GM13977 (cell line): ENCODE measurements at regions not wholly inside any gene's neighbourhood (a gene's known extent, or its start where the extent isn't known, plus 50 kb on each side); places are given as distances from the start of the nearest gene placed in this dataset.

ENCODE experiments used
- DNase-seq: peaks from one replicate; pipeline ENCODE4 v3.0.0; 2012; ENCODE audit warnings: low spot score
- CTCF ChIP-seq: IDR thresholded peaks from 2 replicates; pipeline ENCODE4 v1.5.1; 2012; ENCODE audit warnings: mild to moderate bottlenecking, control low read depth; ENCODE audit not compliant: insufficient read depth; ENCODE audit errors: extremely low read depth, missing control alignments
- in situ Hi-C: fragments of 300-500 bp; cut with MboI; formaldehyde crosslinking; loops from one replicate; pipeline ENCODE4 v1.12.0; 2022; ENCODE audit warnings: low sequenced_read_pairs, low pct_unique_long_range_greater_than_20kb, mixed read lengths, inconsistent platforms; ENCODE audit not compliant: unreplicated experiment

GRCh38 chr2:61675204-61675603 is 137.0 kb upstream of the XPO1 start:
- DNase-seq: no peak
- in situ Hi-C loops: no loop called here
- TF ChIP-seq CTCF: no peak

GRCh38 chr2:61671561-61672315 is 133.6 kb upstream of the XPO1 start:
- in situ Hi-C loops: no loop called here
- no peak for TF ChIP-seq CTCF

GRCh38 chr2:61670591-61671501 is 132.7 kb upstream of the XPO1 start:
- TF ChIP-seq CTCF: no peak
- DNase-seq: peak; percentile 28
- in situ Hi-C loops: no loop called here

More at GRCh38 chr2:61671561-61672315, 133.6 kb upstream of the XPO1 start:
- DNase-seq: no peak

GRCh38 chr2:61664190-61664589 is 126.0 kb upstream of the XPO1 start:
- in situ Hi-C loops: no loop called here
- TF ChIP-seq CTCF: no peak
- DNase-seq: no peak

- in situ Hi-C loops: no loop called here
- TF ChIP-seq CTCF: no peak
- no peak for DNase-seq
These were observed 124.8 kb upstream of the XPO1 start for GRCh38 chr2:61662990-61663389.

GRCh38 chr2:61660511-61661388 is 122.6 kb upstream of the XPO1 start:
- TF ChIP-seq CTCF: no peak
- no peak for DNase-seq
- in situ Hi-C loops: no loop called here
